NCI-H345 (cell line): ENCODE measurements at regions not wholly inside any gene's neighbourhood (a gene's known extent, or its start where the extent isn't known, plus 50 kb on each side); places are given as distances from the start of the nearest gene placed in this dataset.
"Not testable (repeated sequence)": the region's sequence is repeated elsewhere in the genome, so short reads cannot be mapped to it uniquely, and the experiment has no call there.

Experiments used
- DNase-seq: peaks from one replicate; lab custom pipeline; 2025; lab: John Stamatoyannopoulos, UW

- DNase-seq = no peak
Observed at GRCh38 chr13:64540468-64540867, 2689.7 kb downstream of the PCDH9 start.

DNA sequence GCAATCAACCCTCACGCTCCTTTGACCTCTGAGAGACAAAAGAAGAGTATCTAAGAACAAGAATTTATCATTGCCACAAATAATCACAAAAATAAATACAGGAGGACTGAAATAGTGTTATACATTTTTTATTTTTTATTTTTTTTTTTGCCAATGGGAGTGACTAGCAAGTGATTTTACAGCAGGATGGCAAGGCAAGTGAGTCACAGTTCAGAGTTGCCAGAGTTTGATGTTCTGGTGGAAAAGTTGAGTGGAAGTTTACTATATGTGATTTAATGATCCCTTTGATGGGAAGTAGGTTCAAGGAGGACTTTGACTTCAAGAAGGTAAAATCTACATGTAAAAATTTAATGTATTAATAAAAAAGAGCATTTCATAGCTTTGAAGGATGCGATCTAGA lies 2691.4 kb downstream of the PCDH9 start:
- no peak for DNase-seq

DNA sequence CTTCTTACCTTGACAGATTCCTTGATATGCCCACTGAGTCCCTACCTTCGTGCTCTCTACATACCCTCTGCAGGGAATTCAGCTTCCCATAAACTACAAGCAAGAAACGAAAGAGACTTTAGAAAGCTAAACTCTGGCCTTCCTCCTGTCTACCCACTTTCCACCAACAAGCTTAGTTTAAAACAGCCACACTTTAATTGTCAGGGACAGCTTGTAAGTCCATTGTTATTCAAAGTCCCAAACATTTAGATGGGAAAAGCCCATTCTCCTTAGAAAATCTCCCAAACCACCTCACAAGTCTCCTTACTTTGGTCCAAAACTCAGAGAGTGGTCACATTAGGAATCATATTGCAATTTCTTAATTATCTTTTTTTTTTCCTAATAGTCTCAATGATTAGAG lies 2695.8 kb downstream of the PCDH9 start:
- DNase-seq = no peak

- DNase-seq = no peak
Observed at GRCh38 chr13:64531400-64531799, 2698.7 kb downstream of the PCDH9 start.

- no peak for DNase-seq
Observed at GRCh38 chr13:64529874-64530485, 2700.2 kb downstream of the PCDH9 start.

GRCh38 chr13:64528838-64529237 lies 2701.3 kb downstream of the PCDH9 start:
- no peak for DNase-seq

- no peak for DNase-seq
Observed at GRCh38 chr13:64527561-64527960, 2702.6 kb downstream of the PCDH9 start.

DNA sequence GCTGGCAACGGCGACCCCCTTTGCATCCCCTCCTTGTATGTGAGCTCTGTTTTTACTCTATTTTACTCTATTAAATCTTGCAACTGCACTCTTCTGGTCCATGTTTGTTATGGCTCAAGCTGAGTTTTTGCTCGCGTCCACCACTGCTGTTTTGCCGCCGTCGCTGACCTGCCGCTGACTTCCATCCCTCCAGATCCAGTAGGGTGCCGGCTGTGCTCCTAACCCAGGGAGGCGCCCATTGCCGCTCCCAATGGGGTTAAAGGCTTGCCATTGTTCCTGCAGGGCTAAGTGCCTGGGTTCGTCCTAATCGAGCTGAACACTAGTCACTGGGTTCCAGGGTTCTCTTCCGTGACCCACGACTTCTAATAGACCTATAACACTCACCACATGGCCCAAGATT lies 2704.4 kb downstream of the PCDH9 start:
- DNase-seq = no peak

GRCh38 chr13:64510747-64511146 lies 2719.4 kb downstream of the PCDH9 start:
- no peak for DNase-seq

DNA sequence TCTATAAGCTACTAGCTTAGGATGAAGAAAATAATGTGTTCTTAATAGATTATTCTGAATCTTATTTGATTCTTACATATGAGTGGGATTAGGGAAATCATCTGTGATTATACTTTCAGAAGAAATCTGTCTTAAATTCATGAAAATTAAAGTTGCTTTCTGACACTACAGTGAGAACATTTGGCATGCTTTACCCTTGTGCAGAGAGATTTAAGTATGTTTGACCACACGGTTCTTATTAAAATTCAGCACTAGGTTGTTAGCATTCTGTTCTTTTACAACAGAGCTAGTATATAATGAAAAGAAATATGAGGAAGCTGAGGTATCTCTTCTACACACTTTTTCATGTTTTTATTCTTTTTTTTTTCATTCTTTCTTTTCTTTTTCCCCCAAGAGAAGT lies 2723.9 kb downstream of the PCDH9 start:
- DNase-seq = no peak

GRCh38 chr13:64505336-64505910 lies 2724.7 kb downstream of the PCDH9 start:
- no peak for DNase-seq

DNA sequence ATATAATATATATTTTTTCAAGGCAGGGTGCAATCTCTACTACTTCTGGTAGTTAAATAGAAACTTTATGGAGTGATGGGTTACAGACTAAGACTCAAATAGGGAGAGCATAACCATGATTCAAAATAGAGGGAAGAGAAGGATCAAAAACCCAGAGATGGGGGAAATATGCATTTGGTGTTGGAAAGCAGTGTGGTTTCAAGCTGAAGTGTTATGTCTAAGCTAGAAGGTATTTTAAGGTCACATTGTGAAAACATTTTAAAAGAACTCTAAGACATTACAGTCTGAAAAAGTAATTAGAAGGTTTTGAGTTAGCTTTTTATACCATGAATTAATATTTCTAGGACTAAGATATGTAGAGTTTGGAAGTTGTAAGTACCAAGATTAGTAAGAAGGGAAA lies 2741.4 kb downstream of the PCDH9 start:
- DNase-seq = no peak

DNA sequence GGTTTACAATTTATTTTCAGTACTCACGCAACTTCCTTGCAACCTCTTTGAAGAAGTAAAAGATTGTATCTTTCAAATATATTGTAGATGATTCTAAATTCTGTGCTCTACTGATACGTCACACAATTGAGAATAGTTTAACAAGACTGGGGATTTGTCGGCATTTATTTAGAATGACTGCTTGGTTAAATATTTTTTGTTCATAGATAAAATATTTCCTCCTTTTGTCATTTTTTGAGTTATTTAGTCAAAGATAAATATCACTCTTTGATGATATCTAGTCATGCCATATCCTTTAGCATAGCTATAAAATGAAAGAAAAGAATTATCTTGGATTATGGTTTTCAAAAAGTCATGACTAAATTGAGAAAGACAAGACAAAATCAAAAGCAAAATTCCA lies 2747.8 kb downstream of the PCDH9 start:
- DNase-seq = no peak

- no peak for DNase-seq
Observed at GRCh38 chr13:64480672-64481071, 2749.5 kb downstream of the PCDH9 start.

- no peak for DNase-seq
Observed at GRCh38 chr13:64480211-64480610, 2749.9 kb downstream of the PCDH9 start.

GRCh38 chr13:64477146-64477545 lies 2753.0 kb downstream of the PCDH9 start:
- no peak for DNase-seq

- not testable (repeated sequence) for DNase-seq
Observed at GRCh38 chr13:64476041-64476568, 2754.0 kb downstream of the PCDH9 start.

DNA sequence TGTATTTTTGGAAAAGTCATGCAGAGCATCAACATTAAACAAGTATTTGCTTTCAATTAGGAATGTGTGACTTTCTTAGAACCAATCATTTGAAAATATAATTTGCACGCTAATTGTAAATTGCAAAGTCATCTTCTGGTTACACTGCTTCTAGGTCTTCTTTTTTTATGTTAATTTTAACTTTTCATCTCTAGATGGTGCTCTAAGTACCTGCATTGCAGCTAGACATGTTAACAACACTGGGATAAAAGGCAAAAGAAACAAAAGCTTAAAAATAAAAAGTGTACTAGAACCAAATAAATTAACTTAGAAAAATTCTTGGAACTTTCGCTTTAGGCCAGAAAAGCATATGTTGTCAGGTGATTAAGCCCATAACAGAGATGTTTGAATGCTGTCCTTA lies 2758.2 kb downstream of the PCDH9 start:
- DNase-seq = peak; percentile 23

- no peak for DNase-seq
Observed at GRCh38 chr13:64470751-64471150, 2759.4 kb downstream of the PCDH9 start.

DNA sequence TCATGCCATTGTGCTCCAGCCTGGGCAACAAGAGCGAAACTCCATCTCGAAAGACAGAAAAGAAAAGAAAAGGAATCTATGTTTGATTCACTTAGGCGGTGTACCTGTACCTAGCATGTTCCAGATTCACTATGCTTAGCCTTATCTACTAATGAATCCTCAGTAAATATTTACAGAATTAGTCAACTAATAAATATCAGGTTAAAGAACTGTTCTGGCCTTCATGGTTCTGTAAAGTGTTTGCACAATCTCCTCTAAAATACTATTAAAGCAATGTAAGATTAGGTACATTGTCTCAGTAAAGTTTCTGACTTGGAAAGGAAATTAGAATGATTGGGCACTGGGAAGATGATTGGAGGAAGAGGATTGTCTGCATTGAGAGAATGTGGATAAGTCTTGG lies 2770.4 kb downstream of the PCDH9 start:
- no peak for DNase-seq

DNA sequence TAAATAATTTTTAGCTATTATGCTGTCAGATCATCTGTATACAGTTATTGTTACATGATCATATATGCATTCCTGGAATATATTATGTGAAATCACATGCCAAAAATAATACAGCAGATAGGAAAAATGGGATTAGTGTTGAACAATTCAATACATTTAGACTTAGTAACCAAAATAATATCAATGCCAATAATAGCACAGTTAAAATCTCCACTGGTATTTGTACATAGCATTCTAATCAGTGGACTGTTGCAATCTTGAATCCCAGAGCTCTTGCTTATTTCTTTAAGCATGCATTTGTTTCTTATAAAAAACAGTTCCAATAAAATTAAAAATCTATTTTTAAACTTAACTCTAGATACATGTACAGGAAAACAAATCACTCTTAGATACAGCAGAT lies 2772.2 kb downstream of the PCDH9 start:
- DNase-seq = no peak

- DNase-seq = no peak
Observed at GRCh38 chr13:64455124-64455523, 2775.0 kb downstream of the PCDH9 start.

DNA sequence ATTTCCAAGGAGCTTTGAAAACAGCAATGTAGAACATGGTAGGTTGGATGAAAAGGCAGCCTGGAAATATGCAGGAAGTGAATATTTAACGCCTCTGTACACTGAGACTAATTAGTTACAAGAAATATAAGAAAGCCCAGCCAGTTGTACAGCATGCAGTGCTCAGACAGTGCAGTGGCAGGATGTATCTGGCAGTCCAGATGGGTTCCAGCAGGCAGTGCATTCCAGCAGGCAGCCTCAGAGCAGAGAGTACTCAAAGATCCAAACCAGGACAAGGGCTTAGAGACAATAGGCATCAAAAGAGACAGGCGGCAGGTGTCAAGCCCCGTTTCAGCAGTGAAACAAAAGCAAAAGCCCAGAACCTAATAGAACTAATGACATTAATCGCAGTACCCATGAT lies 2776.3 kb downstream of the PCDH9 start:
- DNase-seq = no peak

GRCh38 chr13:64446372-64446771 lies 2783.8 kb downstream of the PCDH9 start:
- no peak for DNase-seq
